Epithelial cell of proximal tubule (primary cell): ENCODE measurements at regions not wholly inside any gene's neighbourhood (a gene's known extent, or its start where the extent isn't known, plus 50 kb on each side); places are given as distances from the start of the nearest gene placed in this dataset.

Experiments used
- DNase-seq: peaks from one replicate; pipeline ENCODE4 v3.0.0-alpha.2; 2011; ENCODE audit warnings: low read depth
- H3K4me3 ChIP-seq: 2 replicates; pipeline ENCODE4 v1.5.1; 2011; ENCODE audit warnings: low read depth, mild to moderate bottlenecking, low read length
- TF ChIP-seq, protein P1 (sequence below): conservative IDR thresholded peaks from 2 replicates; pipeline ENCODE4 v1.5.1; 2012; ENCODE audit warnings: low read depth, mild to moderate bottlenecking, low read length

DNA sequence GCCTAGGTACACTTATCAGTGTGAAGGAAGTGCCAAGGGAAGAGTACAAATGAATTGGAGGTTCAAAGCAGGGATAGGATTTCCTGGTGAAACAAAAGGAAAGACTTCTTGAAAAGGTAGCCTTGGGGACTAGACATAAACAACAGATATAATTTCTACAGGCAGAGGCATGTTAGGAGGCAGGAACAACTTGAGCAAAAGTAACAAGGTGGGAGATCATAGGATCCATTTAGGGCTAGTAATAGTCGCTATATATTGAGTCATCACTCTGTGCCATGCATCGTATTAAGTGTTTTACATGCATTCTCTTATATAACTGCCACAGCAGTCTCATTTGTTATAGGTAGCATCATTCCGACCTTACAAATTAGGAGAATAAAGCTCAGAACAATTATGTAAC is 98.3 kb upstream of the EOLA2 start:
- TF ChIP-seq, protein P1, sequence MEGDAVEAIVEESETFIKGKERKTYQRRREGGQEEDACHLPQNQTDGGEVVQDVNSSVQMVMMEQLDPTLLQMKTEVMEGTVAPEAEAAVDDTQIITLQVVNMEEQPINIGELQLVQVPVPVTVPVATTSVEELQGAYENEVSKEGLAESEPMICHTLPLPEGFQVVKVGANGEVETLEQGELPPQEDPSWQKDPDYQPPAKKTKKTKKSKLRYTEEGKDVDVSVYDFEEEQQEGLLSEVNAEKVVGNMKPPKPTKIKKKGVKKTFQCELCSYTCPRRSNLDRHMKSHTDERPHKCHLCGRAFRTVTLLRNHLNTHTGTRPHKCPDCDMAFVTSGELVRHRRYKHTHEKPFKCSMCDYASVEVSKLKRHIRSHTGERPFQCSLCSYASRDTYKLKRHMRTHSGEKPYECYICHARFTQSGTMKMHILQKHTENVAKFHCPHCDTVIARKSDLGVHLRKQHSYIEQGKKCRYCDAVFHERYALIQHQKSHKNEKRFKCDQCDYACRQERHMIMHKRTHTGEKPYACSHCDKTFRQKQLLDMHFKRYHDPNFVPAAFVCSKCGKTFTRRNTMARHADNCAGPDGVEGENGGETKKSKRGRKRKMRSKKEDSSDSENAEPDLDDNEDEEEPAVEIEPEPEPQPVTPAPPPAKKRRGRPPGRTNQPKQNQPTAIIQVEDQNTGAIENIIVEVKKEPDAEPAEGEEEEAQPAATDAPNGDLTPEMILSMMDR = no peak
- no peak overlapping the region for H3K4me3 ChIP-seq
- DNase-seq = no peak

DNA sequence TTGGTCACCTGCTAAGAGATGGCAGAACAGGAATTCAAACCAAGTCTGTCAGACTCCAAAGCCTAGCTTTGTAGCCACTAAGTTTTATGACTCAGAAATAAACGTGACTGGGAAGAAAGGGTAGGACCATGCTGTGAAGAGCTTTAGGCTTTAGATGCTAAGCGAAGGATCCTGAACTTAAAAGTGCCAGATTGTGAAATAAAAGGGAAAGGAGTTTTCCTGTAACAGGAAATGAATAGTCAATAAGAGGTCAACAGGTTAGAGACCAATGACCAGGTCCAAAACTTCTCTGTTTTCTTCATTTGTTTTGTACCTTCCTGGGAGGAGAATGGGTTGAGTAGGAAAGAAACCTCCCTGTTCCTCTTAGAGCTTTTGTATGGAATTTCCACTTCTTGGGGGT is 98.8 kb upstream of the EOLA2 start:
- no peak overlapping the region for H3K4me3 ChIP-seq
- no peak for DNase-seq
- TF ChIP-seq, protein P1 = no peak

DNA sequence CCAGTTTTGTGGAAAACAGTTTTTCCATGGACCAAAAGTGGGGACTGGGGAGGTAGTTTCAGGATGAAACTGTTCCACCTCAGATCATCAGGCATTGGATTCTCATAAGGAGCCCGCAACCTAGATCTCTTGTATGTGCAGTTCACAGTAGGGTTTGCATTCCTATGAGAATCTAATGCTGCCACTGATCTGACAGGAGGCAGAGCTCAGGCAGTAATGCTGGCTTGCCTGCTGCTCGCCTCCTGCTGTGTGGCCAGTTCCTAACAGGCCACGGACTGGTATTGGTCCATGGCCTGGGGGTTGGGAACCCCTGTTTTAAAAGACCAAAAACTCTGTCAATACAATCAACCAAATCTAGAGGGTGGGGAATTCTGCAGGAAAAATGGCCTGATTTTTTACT is 100.0 kb upstream of the EOLA2 start:
- DNase-seq = no peak
- TF ChIP-seq, protein P1 = no peak
- no peak overlapping the region for H3K4me3 ChIP-seq

DNA sequence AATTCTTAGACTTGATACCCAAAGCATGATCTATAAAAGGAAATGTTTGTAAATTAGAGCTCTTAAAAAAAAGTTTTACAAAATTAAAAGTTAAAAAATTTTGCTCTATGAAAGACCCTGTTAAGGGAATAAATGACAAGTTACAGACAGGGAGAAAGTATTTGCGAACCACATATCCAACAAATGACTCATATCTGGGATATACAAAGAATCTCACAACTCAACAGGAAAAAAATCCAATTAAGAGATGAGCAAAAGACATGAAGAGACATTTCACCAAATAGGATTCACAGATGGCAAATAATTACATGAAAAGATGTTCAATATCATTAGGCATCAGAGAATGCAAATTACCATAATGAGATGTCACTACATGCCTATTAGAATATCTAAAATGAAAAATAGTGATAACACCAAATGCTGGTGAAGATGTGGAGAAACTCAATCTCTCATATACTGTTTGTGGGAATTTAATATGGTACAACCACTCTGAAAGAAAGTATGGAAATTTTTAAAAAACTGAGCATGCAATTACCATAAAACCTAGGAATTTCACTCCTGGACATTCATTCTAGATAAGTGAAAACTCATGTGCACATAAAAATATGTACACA is 100.8 kb upstream of the EOLA2 start:
- TF ChIP-seq, protein P1 = no peak
- H3K4me3 ChIP-seq = no peak overlapping the region
- DNase-seq = no peak

DNA sequence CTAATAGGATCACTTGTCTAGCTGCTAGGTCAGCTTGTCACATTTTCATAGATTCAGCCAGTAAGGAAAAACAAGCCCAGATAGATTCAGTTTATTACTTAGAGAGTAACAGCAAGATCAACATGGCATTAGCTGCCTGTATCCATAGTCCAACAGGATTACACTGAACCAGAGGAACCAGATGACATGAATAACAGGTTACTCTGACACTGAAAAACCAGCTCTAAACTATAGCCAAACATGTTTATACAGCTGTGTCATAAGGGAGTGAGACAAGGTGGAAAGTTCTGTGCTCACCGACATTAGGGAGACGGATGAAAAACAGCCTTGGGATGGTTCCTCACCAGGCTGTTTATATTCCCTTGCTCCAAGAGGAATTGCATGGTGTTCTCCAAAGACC is 102.9 kb upstream of the EOLA2 start:
- H3K4me3 ChIP-seq = no peak overlapping the region
- TF ChIP-seq, protein P1 = no peak
- DNase-seq = no peak

DNA sequence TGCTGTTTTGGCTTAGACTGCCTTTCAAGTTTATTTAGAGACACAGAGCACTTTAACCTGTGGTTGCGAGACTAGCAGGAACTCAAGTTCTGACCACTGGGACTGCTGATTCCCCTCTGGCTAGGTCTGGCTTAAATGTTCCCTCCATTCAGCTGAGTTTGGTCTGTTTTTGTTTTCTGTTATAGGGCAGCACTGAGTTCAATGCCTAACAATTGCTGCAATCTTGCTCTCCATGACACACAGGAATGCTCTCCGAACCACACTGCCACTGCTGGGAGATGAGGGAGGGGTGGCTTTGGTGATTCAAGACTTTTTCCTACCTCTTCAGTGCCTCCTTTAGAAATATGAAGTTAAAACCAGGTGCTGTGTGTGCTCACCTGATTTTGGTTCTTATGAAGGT is 106.3 kb upstream of the EOLA2 start:
- TF ChIP-seq, protein P1 = no peak
- H3K4me3 ChIP-seq = no peak overlapping the region
- DNase-seq = no peak

DNA sequence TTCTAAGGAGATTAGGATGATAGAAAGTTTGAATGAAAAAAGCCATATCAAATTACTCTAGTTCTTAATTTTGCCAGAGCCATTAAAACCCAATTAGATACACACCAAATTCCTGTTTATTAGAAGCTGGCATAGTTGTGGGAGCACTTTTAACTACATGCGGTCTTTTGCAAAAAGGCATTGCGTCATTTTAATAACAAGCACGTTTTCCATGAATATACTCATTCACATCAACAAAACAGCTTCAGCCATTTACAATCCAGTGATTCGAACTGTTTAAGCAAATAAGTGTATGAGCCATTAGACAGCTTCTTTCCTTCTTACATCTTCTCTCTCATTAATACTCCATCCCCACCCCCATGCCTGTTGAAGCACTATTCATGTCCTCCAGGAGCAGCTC is 109.5 kb upstream of the EOLA2 start:
- no peak for DNase-seq
- no peak overlapping the region for H3K4me3 ChIP-seq
- TF ChIP-seq, protein P1 = no peak
